Left ventricle myocardium inferior (tissue), 1 donor: ENCODE measurements at regions not wholly inside any gene's neighbourhood (a gene's known extent, or its start where the extent isn't known, plus 50 kb on each side); places are given as distances from the start of the nearest gene placed in this dataset.

Experiments used
- DNase-seq: peaks from one replicate; pipeline ENCODE4 v3.0.0-alpha.2; 2020
- H3K27ac ChIP-seq: fragments of 200-600 bp; replicated peaks from 2 replicates; pipeline ENCODE4 v1.8.0; 2021
- H3K27me3 ChIP-seq: fragments of 200-600 bp; 2 replicates; pipeline ENCODE4 v1.8.0; 2021; ENCODE audit warnings: low read depth
- H3K36me3 ChIP-seq: fragments of 200-600 bp; 2 replicates; pipeline ENCODE4 v1.8.0; 2021
- H3K4me1 ChIP-seq: fragments of 200-600 bp; 2 replicates; pipeline ENCODE4 v1.8.0; 2021
- H3K4me3 ChIP-seq: fragments of 200-600 bp; 2 replicates; pipeline ENCODE4 v1.8.0; 2021; ENCODE audit warnings: mild to moderate bottlenecking, moderate library complexity
- H3K9me3 ChIP-seq: fragments of 200-600 bp; replicated peaks from 2 replicates; pipeline ENCODE4 v1.8.0; 2021
- intact Hi-C: fragments of 100-400 bp; cut with micrococcal nuclease; formaldehyde crosslinking; loops from one replicate; pipeline ENCODE4 v1.11.0; 2022
- TF ChIP-seq, protein P1 (sequence below): fragments of 200-600 bp; IDR thresholded peaks from 2 replicates; pipeline ENCODE4 v1.8.0; 2021; ENCODE audit warnings: antibody characterized with exemption, mild to moderate bottlenecking, borderline replicate concordance
- donor health status: DM: no; HTN: yes; CAD: no; lungs with severe emphysema.

DNA sequence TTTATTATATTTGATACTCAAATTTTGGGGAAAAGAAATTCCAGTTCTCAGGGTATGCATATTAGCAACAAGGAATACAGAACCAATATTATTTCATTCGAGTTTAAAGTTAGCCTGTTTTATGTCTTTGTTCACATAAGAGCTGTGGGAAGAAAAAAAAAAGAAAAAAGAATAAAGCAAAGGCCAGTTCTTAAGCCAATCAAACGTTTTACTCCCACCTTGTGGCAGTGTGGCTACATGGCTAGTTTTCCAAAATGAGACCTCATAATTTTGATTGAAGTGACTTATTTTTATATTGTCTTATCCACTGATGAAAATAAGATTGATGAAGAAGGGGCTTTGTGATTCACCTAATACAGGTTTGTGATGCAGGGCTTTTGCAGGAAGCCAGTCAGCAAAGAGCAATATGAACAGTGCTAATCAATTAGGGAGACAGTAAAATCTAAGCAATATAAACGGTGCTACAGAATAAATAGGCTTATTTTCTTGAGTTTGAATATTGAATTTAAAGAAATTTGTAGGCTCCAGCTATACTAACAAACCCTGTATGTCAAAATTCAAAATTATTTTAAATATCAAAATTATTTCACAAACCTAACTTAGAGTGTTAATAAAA lies 624.1 kb upstream of the FOXG1 start:
- Histone ChIP-seq H3K9me3 (peaks cover 5% of the 10 kb centered on the region), H3K4me3 (no peak overlapping the region), H3K27me3 (no peaks in the 10 kb centered on the region), H3K4me1 (no peaks in the 10 kb centered on the region), H3K36me3 (no peaks in the 10 kb centered on the region), H3K27ac (no peak overlapping the region)
- intact Hi-C loops = no loop called here
- no peak for DNase-seq
- TF ChIP-seq, protein P1, sequence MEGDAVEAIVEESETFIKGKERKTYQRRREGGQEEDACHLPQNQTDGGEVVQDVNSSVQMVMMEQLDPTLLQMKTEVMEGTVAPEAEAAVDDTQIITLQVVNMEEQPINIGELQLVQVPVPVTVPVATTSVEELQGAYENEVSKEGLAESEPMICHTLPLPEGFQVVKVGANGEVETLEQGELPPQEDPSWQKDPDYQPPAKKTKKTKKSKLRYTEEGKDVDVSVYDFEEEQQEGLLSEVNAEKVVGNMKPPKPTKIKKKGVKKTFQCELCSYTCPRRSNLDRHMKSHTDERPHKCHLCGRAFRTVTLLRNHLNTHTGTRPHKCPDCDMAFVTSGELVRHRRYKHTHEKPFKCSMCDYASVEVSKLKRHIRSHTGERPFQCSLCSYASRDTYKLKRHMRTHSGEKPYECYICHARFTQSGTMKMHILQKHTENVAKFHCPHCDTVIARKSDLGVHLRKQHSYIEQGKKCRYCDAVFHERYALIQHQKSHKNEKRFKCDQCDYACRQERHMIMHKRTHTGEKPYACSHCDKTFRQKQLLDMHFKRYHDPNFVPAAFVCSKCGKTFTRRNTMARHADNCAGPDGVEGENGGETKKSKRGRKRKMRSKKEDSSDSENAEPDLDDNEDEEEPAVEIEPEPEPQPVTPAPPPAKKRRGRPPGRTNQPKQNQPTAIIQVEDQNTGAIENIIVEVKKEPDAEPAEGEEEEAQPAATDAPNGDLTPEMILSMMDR = no peak

DNA sequence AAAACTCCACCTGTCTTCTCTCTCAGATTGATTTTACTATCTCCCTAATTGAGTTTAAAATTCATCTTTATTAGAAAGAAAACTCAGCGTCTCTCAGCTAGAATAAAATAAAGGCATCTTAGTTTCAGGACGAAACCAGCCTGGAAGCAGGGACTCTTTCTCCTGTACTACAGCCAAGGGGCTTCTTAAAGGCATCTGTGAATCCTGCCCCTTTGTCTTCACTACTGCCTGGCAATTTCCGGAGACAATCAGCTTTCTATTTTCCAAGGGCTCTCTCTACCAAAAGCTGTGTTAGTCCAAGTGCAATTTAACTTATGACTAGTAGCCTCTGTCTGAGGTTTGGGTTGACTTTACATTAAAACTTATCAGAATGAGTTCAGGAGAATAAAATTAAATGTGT lies 623.3 kb upstream of the FOXG1 start:
- intact Hi-C loops = no loop called here
- Histone ChIP-seq H3K27me3 (no peaks in the 10 kb centered on the region), H3K4me1 (no peaks in the 10 kb centered on the region), H3K36me3 (no peaks in the 10 kb centered on the region), H3K9me3 (peaks cover 10% of the 10 kb centered on the region), H3K27ac (no peak overlapping the region), H3K4me3 (no peak overlapping the region)
- TF ChIP-seq, protein P1 = no peak
- DNase-seq = no peak

DNA sequence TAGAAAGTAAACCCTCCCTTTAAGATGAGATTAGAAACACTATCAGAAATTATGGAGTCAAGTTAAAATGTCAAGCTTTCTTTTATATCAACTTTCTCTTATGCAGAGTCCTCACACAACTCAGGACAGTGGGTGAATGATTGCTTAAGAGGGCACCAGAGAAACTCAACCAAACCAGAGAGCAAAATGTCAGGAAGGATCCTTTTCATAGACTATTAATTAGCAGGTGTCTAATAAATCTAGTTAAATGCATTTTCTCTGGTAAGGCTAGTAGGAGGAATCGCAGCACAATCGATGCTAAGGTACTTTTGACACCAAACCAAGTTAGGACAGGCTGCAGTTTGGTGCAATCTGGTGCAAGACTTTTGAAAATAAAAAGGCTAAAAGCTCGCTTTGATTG lies 614.7 kb upstream of the FOXG1 start:
- intact Hi-C loops = no loop called here
- no peak for DNase-seq
- TF ChIP-seq, protein P1 = no peak
- Histone ChIP-seq H3K4me1 (no peaks in the 10 kb centered on the region), H3K4me3 (no peak overlapping the region), H3K9me3 (peaks cover 10% of the 10 kb centered on the region), H3K27me3 (no peaks in the 10 kb centered on the region), H3K36me3 (no peaks in the 10 kb centered on the region), H3K27ac (no peak overlapping the region)

DNA sequence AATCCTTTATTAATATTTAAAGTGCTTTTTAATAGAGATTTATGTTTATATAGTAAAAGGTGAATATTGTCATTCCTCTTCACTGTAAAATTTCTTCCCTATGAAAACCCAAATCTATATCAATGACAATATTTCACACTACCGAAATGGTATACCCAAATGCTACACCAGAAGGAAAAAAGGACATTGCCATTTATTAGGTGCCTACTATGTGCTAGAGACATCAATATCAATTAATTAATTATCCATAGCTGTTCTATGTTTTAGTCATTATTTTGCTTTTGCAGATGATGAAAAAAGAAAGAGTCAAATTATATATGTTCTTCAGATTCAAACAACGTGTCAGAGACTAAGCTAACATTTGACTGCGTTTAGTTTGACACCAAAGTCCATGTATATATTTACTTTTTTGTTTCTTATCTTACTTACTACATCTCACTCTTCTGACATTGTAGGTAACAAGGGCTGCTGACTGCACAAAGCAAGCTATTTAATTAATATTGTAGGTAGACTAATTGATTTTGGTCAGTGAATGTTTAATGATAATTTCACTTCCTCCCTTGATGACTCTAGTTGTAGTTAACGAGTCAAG lies 614.0 kb upstream of the FOXG1 start:
- no peak overlapping the region for H3K27ac ChIP-seq
- H3K4me1 ChIP-seq = no peaks in the 10 kb centered on the region
- TF ChIP-seq, protein P1 = no peak
- DNase-seq = no peak
- H3K36me3 ChIP-seq = no peaks in the 10 kb centered on the region
- H3K9me3 ChIP-seq = peaks cover 9% of the 10 kb centered on the region
- H3K27me3 ChIP-seq = no peaks in the 10 kb centered on the region
- intact Hi-C loops = no loop called here
- no peak overlapping the region for H3K4me3 ChIP-seq

DNA sequence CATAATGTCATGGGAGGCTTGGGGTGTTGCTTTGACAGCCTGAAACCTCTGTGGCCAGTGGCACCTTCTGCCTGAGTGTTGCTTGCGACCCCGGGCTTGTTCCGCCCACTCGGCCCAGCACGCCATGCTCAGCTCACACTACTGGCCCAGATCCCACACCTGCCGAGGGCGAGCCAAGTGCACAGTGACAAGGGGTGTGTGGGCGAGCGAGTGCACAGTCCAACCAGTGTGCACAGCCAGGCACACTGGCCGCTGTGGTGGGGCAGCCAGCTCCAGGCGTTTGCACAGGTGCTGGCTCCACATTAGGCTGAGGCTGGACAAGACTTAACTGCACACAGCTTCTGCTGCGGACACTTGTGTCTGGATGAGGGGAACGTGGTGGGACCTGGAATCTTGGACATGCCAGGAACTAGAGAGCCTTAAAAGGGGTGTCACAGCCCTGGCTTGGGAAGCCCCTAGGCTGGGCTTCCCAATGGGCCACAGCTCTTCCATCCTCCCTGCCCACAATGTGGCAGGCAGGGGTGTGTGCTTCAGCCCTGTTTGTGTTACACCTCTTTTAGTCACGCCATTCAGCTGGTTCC lies 609.2 kb upstream of the FOXG1 start:
- DNase-seq = no peak
- TF ChIP-seq, protein P1 = no peak

More for the DNA sequence above, 609.2 kb upstream of the FOXG1 start:
- intact Hi-C loops = no loop called here
- Histone ChIP-seq H3K4me3 (no peak overlapping the region), H3K4me1 (no peaks in the 10 kb centered on the region), H3K27ac (no peak overlapping the region), H3K27me3 (no peaks in the 10 kb centered on the region), H3K36me3 (no peaks in the 10 kb centered on the region), H3K9me3 (peaks cover 4% of the 10 kb centered on the region)
